ENCODE measurements at regions not wholly inside any gene's neighbourhood (a gene's known extent, or its start where the extent isn't known, plus 50 kb on each side); places are given as distances from the start of the nearest gene placed in this dataset.

- no peak overlapping the region for H3K9ac ChIP-seq (ENCODE audit: low read length)
Observed at GRCh38 chr20:4542270-4542669, 144.0 kb upstream of the PRNP start.

GRCh38 chr20:4534315-4534714 is 151.9 kb upstream of the PRNP start:
- Histone ChIP-seq H3K9me3 (ENCODE audit: low read length) (no peaks in the 10 kb centered on the region), H3K4me2 (ENCODE audit: low read length) (no peak overlapping the region), H3K36me3 (ENCODE audit: insufficient read depth, low read length) (no peaks in the 10 kb centered on the region), H2AFZ (ENCODE audit: low read length) (no peak overlapping the region), H3F3A (ENCODE audit: insufficient read depth, low read length) (no peaks in the 10 kb centered on the region), H4K20me1 (ENCODE audit: insufficient read depth, low read length) (no peaks in the 10 kb centered on the region), H3K4me1 (ENCODE audit: insufficient read depth, low read length, severe bottlenecking) (no peaks in the 10 kb centered on the region), H3K9ac (ENCODE audit: low read length) (no peak overlapping the region), H3K27me3 (ENCODE audit: insufficient read depth, low read length) (no peaks in the 10 kb centered on the region), H3K9me2 (ENCODE audit: low read depth, low read length) (no peaks in the 10 kb centered on the region), H3K27ac (ENCODE audit: low read depth, low read length, poor library complexity, severe bottlenecking) (no peak overlapping the region), H3K79me2 (ENCODE audit: insufficient read depth, low read length) (no peaks in the 10 kb centered on the region), H3K4me3 (ENCODE audit: low read depth, low read length, poor library complexity, severe bottlenecking) (no peak overlapping the region)
- TF ChIP-seq CTCF (IDR thresholded peaks at IDR 0.05; ENCODE audit: low read length): no peak
- TF ChIP-seq EZH2 (IDR thresholded peaks at IDR 0.05; ENCODE audit: borderline replicate concordance, low read length): no peak

More at GRCh38 chr20:4542270-4542669, 144.0 kb upstream of the PRNP start:
- Histone ChIP-seq H3K9me3 (ENCODE audit: low read length) (no peaks in the 10 kb centered on the region), H3K4me2 (ENCODE audit: low read length) (no peak overlapping the region), H3K9me2 (ENCODE audit: low read depth, low read length) (no peaks in the 10 kb centered on the region), H3K4me3 (ENCODE audit: low read depth, low read length, poor library complexity, severe bottlenecking) (no peak overlapping the region), H3K4me1 (ENCODE audit: insufficient read depth, low read length, severe bottlenecking) (no peaks in the 10 kb centered on the region), H3K27me3 (ENCODE audit: insufficient read depth, low read length) (no peaks in the 10 kb centered on the region), H3K36me3 (ENCODE audit: insufficient read depth, low read length) (no peaks in the 10 kb centered on the region), H4K20me1 (ENCODE audit: insufficient read depth, low read length) (no peaks in the 10 kb centered on the region), H3K27ac (ENCODE audit: low read depth, low read length, poor library complexity, severe bottlenecking) (no peak overlapping the region), H2AFZ (ENCODE audit: low read length) (no peak overlapping the region), H3K79me2 (ENCODE audit: insufficient read depth, low read length) (no peaks in the 10 kb centered on the region), H3F3A (ENCODE audit: insufficient read depth, low read length) (no peaks in the 10 kb centered on the region)
- TF ChIP-seq EZH2 (IDR thresholded peaks at IDR 0.05; ENCODE audit: borderline replicate concordance, low read length) (no peak), CTCF (IDR thresholded peaks at IDR 0.05; ENCODE audit: low read length) (no peak)

GRCh38 chr20:4533368-4534133 is 152.7 kb upstream of the PRNP start:
- no peak overlapping the region for H3K4me3 ChIP-seq (ENCODE audit: low read depth, low read length, poor library complexity, severe bottlenecking)
- H3K27ac ChIP-seq (ENCODE audit: low read depth, low read length, poor library complexity, severe bottlenecking): no peak overlapping the region
- H3F3A ChIP-seq (ENCODE audit: insufficient read depth, low read length): no peaks in the 10 kb centered on the region
- H4K20me1 ChIP-seq (ENCODE audit: insufficient read depth, low read length): no peaks in the 10 kb centered on the region
- no peaks in the 10 kb centered on the region for H3K27me3 ChIP-seq (ENCODE audit: insufficient read depth, low read length)
- no peak overlapping the region for H3K4me2 ChIP-seq (ENCODE audit: low read length)
- H3K9ac ChIP-seq (ENCODE audit: low read length): no peak overlapping the region
- no peaks in the 10 kb centered on the region for H3K36me3 ChIP-seq (ENCODE audit: insufficient read depth, low read length)
- no peak overlapping the region for H2AFZ ChIP-seq (ENCODE audit: low read length)
- TF ChIP-seq EZH2 (IDR thresholded peaks at IDR 0.05; ENCODE audit: borderline replicate concordance, low read length) (no peak), CTCF (IDR thresholded peaks at IDR 0.05; ENCODE audit: low read length) (no peak)
- no peaks in the 10 kb centered on the region for H3K79me2 ChIP-seq (ENCODE audit: insufficient read depth, low read length)
- no peaks in the 10 kb centered on the region for H3K4me1 ChIP-seq (ENCODE audit: insufficient read depth, low read length, severe bottlenecking)
- no peaks in the 10 kb centered on the region for H3K9me2 ChIP-seq (ENCODE audit: low read depth, low read length)
- H3K9me3 ChIP-seq (ENCODE audit: low read length): no peaks in the 10 kb centered on the region
